Fibroblast of lung (primary cell): ENCODE measurements at regions not wholly inside any gene's neighbourhood (a gene's known extent, or its start where the extent isn't known, plus 50 kb on each side); places are given as distances from the start of the nearest gene placed in this dataset.
A peak's percentile ranks its signal among the peaks of the same experiment; 100 is the strongest.
"Not testable (repeated sequence)": the region's sequence is repeated elsewhere in the genome, so short reads cannot be mapped to it uniquely, and the experiment has no call there.

Source experiments
- DNase-seq, 2 donors: peaks; one replicate each; pipeline versions ENCODE4 v3.0.0 to v3.0.0-alpha.2; 2010; ENCODE audit warnings: low read depth in 2 of 2
- H2AFZ ChIP-seq: 2 replicates; pipeline ENCODE4 v1.5.1; 2012; ENCODE audit warnings: low read length, control low read depth, inconsistent platforms
- H3K27ac ChIP-seq: 2 replicates; pipeline ENCODE4 v1.5.1; 2011; ENCODE audit warnings: low read length, control low read depth; ENCODE audit not compliant: insufficient read depth
- H3K27me3 ChIP-seq: 2 replicates; pipeline ENCODE4 v1.5.1; 2011; ENCODE audit warnings: mild to moderate bottlenecking, low read length; ENCODE audit not compliant: control insufficient read depth, insufficient read depth
- H3K36me3 ChIP-seq: 2 replicates; pipeline ENCODE4 v1.5.1; 2011; ENCODE audit warnings: low read length; ENCODE audit not compliant: control insufficient read depth, insufficient read depth
- H3K4me1 ChIP-seq: 2 replicates; pipeline ENCODE4 v1.5.1; 2011; ENCODE audit warnings: low read length; ENCODE audit not compliant: control insufficient read depth, insufficient read depth; ENCODE audit errors: extremely low read depth
- H3K4me2 ChIP-seq: 2 replicates; pipeline ENCODE4 v1.5.1; 2011; ENCODE audit warnings: low read length, control low read depth; ENCODE audit not compliant: insufficient read depth; ENCODE audit errors: extremely low read depth
- H3K4me3 ChIP-seq, 4 experiments: fragments of 200-600 bp in 1 of 4; sonication (generic) in 1 of 4; replicated peaks in 1 of 4; 2 replicates each; pipeline ENCODE4 v1.5.1; 2011 to 2016; ENCODE audit warnings: low read length in 4 of 4, low read depth in 3 of 4, mild to moderate bottlenecking in 3 of 4, control low read depth in 2 of 4, inconsistent platforms in 1 of 4, mixed read lengths in 1 of 4; ENCODE audit not compliant: insufficient read depth in 1 of 4; ENCODE audit errors: control extremely low read depth in 1 of 4
- H3K79me2 ChIP-seq: 2 replicates; pipeline ENCODE4 v1.5.1; 2012; ENCODE audit warnings: mild to moderate bottlenecking, low read length, inconsistent platforms; ENCODE audit not compliant: control insufficient read depth, insufficient read depth
- H3K9ac ChIP-seq: 2 replicates; pipeline ENCODE4 v1.5.1; 2011; ENCODE audit warnings: mild to moderate bottlenecking, low read length, control low read depth; ENCODE audit not compliant: insufficient read depth
- H3K9me3 ChIP-seq: 2 replicates; pipeline ENCODE4 v1.5.1; 2012; ENCODE audit warnings: low read depth, low read length; ENCODE audit not compliant: control insufficient read depth, insufficient read depth
- H4K20me1 ChIP-seq: 2 replicates; pipeline ENCODE4 v1.5.1; 2011; ENCODE audit warnings: low read length; ENCODE audit not compliant: control insufficient read depth, insufficient read depth; ENCODE audit errors: extremely low read depth
- CTCF ChIP-seq, 2 donors: IDR thresholded peaks in 1 of 2; conservative IDR thresholded peaks in 1 of 2; 1 replicate in 1 of 2; 2 replicates in 1 of 2; pipeline ENCODE4 v1.5.1; 2011 to 2012; ENCODE audit warnings: low read length in 2 of 2, control low read depth in 1 of 2, inconsistent platforms in 1 of 2, low read depth in 1 of 2, mild to moderate bottlenecking in 1 of 2
- EZH2 ChIP-seq: IDR thresholded peaks from 2 replicates; pipeline ENCODE4 v1.5.1; 2012; ENCODE audit warnings: low read length, control low read depth, mild to moderate bottlenecking; ENCODE audit errors: missing control alignments

- DNase-seq, result no peak
- H3K9me3 ChIP-seq, result no peaks in the 10 kb centered on the region
Measured at GRCh38 chr13:58955546-58956385, 1208.0 kb downstream of the DIAPH3 start.

GRCh38 chr13:58958097-58958496 lies 1205.6 kb downstream of the DIAPH3 start:
- not testable (repeated sequence) for H3K27me3 ChIP-seq, H2AFZ ChIP-seq, H3K4me1 ChIP-seq, H3K4me2 ChIP-seq, H3K27ac ChIP-seq, H3K79me2 ChIP-seq, H3K4me3 ChIP-seq, DNase-seq, H3K9me3 ChIP-seq, H3K36me3 ChIP-seq, H3K9ac ChIP-seq, H4K20me1 ChIP-seq

More at GRCh38 chr13:58955546-58956385, 1208.0 kb downstream of the DIAPH3 start:
- no peak overlapping the region for H3K4me3 ChIP-seq
- no peaks in the 10 kb centered on the region for H3K4me1 ChIP-seq
- H3K4me2 ChIP-seq, result no peak overlapping the region
- no peak overlapping the region for H3K27ac ChIP-seq
- no peak for TF ChIP-seq EZH2
- TF ChIP-seq CTCF (conservative IDR thresholded peaks at IDR 0.05 in 1 of 2, IDR thresholded peaks at IDR 0.05 in 1 of 2; ENCODE audit: low read depth in 1 of 2, low read length in 2 of 2), result no peak
- H3K36me3 ChIP-seq, result no peaks in the 10 kb centered on the region
- H3K79me2 ChIP-seq, result no peaks in the 10 kb centered on the region
- no peak overlapping the region for H3K9ac ChIP-seq
- H4K20me1 ChIP-seq, result no peaks in the 10 kb centered on the region
- H3K27me3 ChIP-seq, result no peaks in the 10 kb centered on the region
- no peak overlapping the region for H2AFZ ChIP-seq

DNA sequence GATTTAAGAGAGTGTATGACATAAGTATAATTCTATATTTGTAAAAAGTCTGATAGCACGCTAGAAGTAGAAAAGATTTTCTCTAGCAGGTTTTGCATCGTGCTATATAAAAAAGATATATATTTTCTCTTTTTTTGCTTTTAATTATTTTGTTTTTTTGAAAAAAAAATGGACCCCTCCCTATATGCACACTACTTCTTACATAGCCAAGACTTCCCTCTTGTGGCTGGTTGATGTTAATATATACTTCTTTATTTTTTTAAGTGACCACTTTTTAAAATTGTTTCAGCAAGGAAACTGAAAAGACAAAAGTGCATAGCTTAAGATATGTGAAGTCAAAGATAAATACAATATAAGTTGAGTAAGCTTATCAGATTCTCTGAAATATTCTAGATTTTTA lies 1202.8 kb downstream of the DIAPH3 start:
- Histone ChIP-seq H3K27ac (no peak overlapping the region), H3K4me3 (no peak overlapping the region), H4K20me1 (no peaks in the 10 kb centered on the region), H3K27me3 (no peaks in the 10 kb centered on the region), H3K36me3 (no peaks in the 10 kb centered on the region), H2AFZ (no peak overlapping the region), H3K79me2 (no peaks in the 10 kb centered on the region), H3K4me1 (no peaks in the 10 kb centered on the region), H3K4me2 (no peak overlapping the region), H3K9ac (no peak overlapping the region), H3K9me3 (no peaks in the 10 kb centered on the region)
- DNase-seq, result peak; percentile 41 to 63
- no peak for TF ChIP-seq EZH2
- peak in 1 of 2 donors; percentile 29 for TF ChIP-seq CTCF (conservative IDR thresholded peaks at IDR 0.05 in 1 of 2, IDR thresholded peaks at IDR 0.05 in 1 of 2; ENCODE audit: low read depth in 1 of 2, low read length in 2 of 2)
